D721Med (cell line): ENCODE measurements at regions not wholly inside any gene's neighbourhood (a gene's known extent, or its start where the extent isn't known, plus 50 kb on each side); places are given as distances from the start of the nearest gene placed in this dataset.

Experiments used
- DNase-seq: peaks from one replicate; pipeline ENCODE4 v3.0.0; 2011; ENCODE audit warnings: low spot score; ENCODE audit not compliant: insufficient read length
- FAIRE-seq: peaks from 2 replicates; lab custom pipeline; 2011; peaks lifted over from hg19 to GRCh38; lab: Jason Lieb, UNC
- CTCF ChIP-seq: IDR thresholded peaks from 2 replicates; pipeline ENCODE4 v1.5.1; 2012; ENCODE audit warnings: mild to moderate bottlenecking, control low read depth; ENCODE audit not compliant: insufficient read depth; ENCODE audit errors: missing control alignments

GRCh38 chr2:235295831-235296230 is 198.0 kb upstream of the AGAP1 start:
- no peak for TF ChIP-seq CTCF
- DNase-seq (no peak), FAIRE-seq (no peak)

- DNase-seq (no peak), FAIRE-seq (no peak)
- no peak for TF ChIP-seq CTCF
Observed at GRCh38 chr2:235300368-235301201, 193.3 kb upstream of the AGAP1 start.

- FAIRE-seq = no peak
- DNase-seq = no peak
- TF ChIP-seq CTCF = no peak
Observed at GRCh38 chr2:235301202-235302076, 192.4 kb upstream of the AGAP1 start.

GRCh38 chr2:235302263-235302662 is 191.6 kb upstream of the AGAP1 start:
- DNase-seq (no peak), FAIRE-seq (no peak)
- no peak for TF ChIP-seq CTCF

GRCh38 chr2:235303499-235304291 is 190.1 kb upstream of the AGAP1 start:
- peak; percentile 7 for TF ChIP-seq CTCF
- FAIRE-seq = no peak
- no peak for DNase-seq

- FAIRE-seq = no peak
- no peak for DNase-seq
Observed at GRCh38 chr2:235305678-235306077, 188.2 kb upstream of the AGAP1 start.

More at GRCh38 chr2:235305678-235306077, 188.2 kb upstream of the AGAP1 start:
- no peak for TF ChIP-seq CTCF
